NCI-H1694 (cell line): ENCODE measurements at regions not wholly inside any gene's neighbourhood (a gene's known extent, or its start where the extent isn't known, plus 50 kb on each side); places are given as distances from the start of the nearest gene placed in this dataset.
"Not testable (repeated sequence)": the region's sequence is repeated elsewhere in the genome, so short reads cannot be mapped to it uniquely, and the experiment has no call there.

Experiments used
- DNase-seq: peaks from one replicate; lab custom pipeline; 2025; lab: John Stamatoyannopoulos, UW

DNA sequence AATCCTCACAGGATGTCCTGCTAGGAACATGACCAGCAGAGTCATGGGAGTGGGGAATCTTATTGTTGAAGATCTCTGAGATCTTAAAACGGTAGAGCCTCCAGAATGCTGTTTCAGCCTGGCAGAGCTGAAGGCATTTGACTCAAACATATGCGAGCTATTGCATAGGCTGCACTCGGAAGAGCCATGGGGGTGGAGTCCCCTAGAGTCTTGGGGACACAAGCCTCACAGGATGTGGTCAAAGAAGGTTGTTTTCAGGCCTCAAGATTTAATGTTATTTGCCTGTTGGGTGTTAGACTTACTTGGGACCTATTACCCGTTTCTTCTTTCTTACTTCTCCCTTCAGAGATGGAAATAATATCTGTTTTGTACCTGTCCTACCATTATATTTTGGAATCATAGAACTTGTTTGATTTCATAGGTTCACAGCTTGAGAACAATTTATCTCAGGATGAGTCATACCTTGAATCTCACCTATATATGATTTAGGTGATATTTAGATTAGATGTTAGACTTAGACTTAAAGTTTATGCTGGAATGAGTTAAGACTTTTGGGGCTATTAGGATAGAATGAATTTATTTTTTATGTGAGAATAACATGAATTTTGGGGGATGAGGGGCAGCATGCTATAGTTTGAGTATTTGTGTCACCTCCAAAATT lies 172.2 kb upstream of the ATP2B1 start:
- DNase-seq: no peak

GRCh38 chr12:89879766-89880165 lies 171.1 kb upstream of the ATP2B1 start:
- DNase-seq: no peak

DNA sequence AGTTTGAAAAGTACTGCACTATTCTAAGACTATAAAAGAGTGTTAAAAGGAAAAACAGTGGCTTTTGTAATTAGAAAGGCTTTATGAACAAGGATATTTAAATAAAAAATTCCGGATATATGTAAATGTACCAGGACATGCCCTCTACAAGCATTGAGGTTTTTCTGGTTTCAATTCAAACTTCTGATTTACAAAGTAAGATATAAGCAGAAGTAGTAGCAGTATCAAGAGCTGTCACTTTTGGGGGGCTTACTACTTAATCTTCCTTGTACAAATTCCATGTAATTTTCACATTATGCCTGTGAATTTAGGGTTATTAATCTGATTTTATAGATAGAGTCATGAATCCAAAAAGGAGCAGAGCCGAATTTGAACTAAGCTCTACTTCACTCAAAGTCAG lies 170.3 kb upstream of the ATP2B1 start:
- DNase-seq: no peak

DNA sequence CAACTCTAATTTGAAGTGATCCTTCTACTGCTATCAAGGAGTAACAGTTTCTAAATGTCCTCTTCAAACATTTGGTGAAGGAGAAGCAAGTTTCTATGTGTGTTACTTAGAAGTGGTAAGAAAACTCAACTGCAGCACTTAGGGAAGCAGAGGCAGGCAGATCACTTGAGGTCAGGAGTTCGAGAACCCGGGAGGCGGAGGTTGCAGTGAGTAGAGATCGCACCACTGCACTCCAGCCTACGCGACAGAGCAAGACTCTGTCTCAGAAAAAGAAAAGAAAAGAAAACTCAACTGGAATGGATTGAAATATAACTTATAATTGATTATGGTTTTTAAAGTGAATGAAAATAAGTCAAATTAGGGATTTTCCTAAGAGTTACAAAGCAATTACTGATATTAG lies 169.7 kb upstream of the ATP2B1 start:
- no peak for DNase-seq

DNA sequence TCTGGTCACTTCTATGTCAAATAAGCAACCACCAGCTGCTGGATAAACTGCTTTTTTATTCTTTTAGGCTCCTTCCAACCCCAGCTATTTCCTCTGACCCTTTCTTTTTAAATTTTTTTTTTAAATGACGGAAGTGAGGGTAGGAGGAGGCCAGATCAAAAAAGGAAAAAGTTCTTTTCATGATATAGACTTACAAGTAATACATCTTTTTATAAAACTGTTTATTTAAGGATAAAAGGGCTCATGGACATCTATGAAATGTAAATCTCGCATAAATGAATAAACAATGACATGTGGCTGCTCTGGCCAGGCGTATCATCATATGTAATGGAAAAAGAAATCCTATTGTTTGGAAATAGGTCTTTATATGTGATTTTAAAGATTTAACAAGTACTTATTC lies 169.0 kb upstream of the ATP2B1 start:
- no peak for DNase-seq

DNA sequence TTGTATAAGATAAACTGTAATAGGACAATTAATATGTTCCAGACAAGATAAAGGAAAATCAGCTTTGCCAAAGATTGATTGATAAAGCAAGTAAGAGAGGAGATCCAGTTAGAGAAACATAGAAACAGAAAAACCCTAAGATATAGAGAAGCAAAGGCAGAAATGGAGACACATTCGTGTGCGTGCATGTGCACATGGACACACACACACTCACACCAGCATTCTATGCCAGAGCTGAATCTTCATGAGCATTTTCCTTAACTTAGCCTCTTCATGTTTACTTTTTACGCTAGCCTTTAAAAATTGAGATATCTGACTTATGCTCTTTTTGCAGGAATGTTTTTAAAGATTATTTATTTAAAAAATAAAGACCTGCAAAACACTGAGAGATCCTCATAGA lies 168.5 kb upstream of the ATP2B1 start:
- DNase-seq: no peak

DNA sequence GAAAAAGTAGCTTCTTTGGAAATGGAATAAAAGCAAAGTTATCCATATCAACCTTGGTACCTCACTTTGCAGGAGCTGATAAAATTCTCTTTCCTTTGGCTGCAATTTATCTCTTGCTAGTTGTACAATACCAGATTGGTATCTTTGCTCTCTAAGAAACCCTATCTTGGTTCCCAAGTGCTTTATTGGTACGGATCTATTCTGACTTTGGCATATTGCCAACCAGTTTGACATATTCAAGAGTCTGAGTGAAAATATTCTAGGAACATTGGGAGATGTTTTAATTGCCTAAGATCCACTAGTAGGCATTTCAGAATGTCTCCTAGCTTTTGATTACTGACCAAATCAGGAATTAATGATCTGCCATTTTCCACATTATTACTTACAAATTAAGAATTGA lies 167.2 kb upstream of the ATP2B1 start:
- DNase-seq: no peak

DNA sequence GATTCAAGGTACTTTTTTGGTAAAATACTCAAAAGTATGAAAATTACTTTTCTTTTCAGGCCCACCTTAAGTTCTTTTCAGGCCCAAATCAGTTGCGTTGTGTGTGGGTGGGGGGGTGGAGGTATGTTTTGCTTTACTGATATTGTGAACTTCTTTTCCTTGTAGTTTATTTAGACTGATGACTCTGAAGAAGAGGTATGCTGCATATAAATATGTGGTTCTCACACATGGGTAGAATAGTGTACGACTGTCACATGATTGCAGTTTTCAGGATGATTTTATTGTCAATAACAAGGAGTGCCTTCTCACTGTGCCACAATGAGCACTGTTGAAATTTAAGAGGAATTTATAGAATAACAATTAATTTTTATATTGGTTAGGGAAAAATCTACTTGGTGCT lies 166.6 kb upstream of the ATP2B1 start:
- DNase-seq: no peak

GRCh38 chr12:89874146-89874545 lies 165.5 kb upstream of the ATP2B1 start:
- DNase-seq: no peak

DNA sequence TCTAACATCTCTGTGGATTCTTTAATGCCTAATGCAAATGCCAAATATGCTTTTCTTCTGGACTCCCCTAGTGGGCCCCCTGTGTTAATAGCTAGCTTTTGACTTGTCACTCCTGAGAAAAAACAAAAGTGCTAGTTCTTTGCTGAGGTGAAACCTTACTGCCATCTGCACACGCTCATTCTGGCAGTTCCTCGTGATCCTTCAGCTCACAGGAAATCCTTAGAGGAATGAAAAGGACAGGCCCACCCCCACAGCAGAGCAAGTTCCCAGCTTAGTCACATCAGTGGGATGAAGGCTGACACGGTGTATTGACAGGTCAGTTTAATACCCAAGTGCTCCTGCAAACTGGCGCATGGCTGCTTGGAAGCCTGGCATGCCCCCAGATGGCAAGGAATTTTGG lies 165.1 kb upstream of the ATP2B1 start:
- DNase-seq: no peak

GRCh38 chr12:89872922-89873630 lies 164.4 kb upstream of the ATP2B1 start:
- no peak for DNase-seq

DNA sequence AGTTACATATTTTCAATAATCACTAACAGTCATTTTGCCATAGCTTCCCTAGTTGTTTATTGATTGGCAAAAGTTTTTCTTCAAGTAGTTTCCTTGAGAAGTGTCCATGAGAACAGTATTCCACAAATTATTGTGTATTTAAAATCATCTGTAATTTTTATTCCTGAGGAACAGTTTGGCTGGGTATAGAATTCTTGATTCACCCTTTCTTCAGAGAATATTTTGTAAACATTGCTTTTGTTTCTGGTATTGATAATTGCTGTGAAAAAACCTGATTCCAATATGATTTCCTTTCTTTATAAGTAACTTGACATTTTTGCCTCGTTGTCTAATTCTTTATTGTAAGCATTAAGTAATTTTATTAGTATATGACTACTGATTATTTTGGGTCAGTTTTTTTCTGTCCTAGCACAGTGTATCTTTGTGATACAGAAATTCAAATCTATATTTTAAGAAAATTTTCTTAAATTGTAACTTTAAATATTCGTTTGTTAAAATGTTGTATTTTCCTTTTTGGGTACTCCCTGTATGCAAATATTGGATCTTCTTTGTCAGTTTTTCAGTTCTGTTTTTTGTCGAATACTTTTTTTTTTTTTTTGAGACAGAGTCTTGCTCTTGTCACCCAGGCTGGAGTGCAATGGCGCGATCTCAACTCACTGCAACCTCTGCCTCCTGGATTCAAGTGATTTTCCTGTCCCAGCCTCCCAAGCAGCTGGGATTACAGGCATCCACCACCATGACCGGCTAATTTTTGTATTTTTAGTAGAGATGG lies 162.0 kb upstream of the ATP2B1 start:
- DNase-seq: no peak

DNA sequence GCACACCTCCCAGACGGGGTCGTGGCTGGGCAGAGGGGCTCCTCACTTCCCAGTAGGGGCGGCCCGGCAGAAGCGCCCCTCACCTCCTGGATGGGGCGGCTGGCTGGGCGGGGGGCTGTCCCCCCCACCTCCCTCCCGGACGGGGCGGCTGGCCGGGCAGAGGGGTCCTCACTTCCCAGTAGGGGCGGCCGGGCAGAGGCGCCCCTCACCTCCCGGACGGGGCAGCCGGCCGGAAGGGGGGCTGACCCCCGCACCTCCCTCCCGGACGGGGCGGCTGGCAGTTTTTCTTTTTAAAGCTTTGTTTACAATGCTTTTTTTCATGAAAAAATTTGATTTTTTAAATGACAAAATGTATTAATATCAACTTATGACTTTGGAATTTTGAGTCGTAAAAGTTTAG lies 159.0 kb upstream of the ATP2B1 start:
- DNase-seq: not testable (repeated sequence)

DNA sequence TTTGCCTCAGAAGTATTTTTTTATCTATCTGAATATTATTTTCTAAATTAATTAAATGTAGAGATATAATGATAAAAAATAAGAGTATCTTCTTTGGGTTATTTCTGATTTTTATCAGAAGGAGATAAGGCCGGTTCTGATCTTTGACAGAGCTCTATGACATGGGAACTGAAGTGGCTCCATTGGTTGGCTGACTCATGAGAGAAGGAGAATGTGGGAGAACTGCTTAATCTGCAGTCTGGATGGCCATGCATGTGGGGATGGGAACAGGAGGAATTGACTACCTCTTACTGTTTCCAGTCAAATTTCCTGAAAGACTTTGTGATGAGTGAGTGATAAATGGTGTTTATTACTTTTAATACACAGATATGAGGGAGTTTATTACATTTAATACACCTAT lies 155.8 kb upstream of the ATP2B1 start:
- DNase-seq: no peak

- DNase-seq: no peak
These were observed 155.3 kb upstream of the ATP2B1 start for GRCh38 chr12:89863968-89864367.

- no peak for DNase-seq
These were observed 154.9 kb upstream of the ATP2B1 start for GRCh38 chr12:89863493-89863938.

DNA sequence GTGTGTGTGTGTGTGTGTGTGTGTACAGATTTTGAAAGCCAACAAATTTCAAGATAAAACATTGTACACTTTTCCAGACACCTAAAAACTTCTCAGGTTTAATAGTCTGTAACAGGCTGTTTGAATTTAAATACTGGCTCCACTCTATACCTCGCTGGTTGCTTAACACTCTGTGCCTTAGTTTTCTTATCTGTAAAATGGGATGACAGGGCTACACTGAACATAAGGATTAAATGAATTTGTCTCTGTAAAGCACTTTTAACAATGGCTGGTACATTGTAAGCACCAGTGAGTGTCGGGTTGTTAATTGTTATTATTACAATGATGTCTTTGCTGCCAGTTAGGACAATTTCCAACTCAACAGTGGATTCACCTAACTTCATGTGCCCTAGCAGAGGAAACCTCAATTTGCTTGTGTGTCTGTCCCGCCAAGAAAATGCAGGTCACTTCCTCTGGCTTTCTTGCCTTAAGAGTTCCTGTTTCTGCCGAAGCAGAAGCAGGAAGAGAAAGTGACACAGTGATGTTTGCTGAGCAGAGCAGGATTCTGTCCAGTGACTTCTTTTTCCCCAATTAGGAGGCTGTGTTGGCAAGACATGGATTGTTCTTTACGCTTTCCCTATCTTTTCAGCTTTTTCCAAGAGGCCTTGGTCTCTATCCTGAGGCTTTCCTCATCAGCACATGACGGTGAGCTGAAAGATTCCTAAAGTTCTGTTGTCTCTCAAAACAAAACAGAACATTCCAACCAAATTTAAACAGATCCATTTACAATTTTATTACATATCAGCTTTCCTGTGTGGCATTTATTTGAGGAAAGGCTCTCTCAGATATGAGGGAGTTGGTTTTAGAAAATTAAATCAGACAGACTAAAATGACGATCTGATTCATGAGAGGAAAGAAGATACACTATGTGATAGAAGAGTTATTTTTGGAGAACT lies 154.1 kb upstream of the ATP2B1 start:
- DNase-seq: no peak

- DNase-seq: no peak
These were observed 152.4 kb upstream of the ATP2B1 start for GRCh38 chr12:89861086-89861485.

GRCh38 chr12:89859508-89860220 lies 151.0 kb upstream of the ATP2B1 start:
- DNase-seq: no peak

DNA sequence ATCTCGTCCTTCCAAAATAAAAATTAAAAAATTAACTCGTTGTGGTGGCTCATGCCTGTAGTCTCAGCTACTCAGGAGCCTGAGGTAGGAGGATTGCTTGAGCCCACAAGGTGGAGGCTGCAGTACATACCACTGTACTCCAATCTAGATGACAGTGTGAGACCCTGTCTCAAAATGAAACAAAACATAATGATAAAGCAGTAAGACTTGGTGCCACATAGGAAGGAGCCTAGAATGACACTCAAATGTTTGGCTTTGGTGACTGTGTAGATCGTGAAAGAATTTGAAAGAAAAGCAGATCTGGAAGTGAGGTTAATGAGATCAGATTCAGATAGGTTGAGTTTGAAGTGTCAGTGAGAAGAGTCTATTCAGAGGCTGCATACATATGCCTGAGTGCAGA lies 150.1 kb upstream of the ATP2B1 start:
- no peak for DNase-seq

GRCh38 chr12:89857652-89858274 lies 149.1 kb upstream of the ATP2B1 start:
- no peak for DNase-seq
